H1 (cell line): ENCODE measurements at regions not wholly inside any gene's neighbourhood (a gene's known extent, or its start where the extent isn't known, plus 50 kb on each side); places are given as distances from the start of the nearest gene placed in this dataset.

Experiments
- CTCF ChIA-PET: fragments of 300-600 bp; sonication (Branson Sonifier 250); formaldehyde crosslinking; loops from one replicate; lab custom pipeline; 2021; ENCODE audit not compliant: partially characterized antibody; lab: Charles Lee
- POLR2A ChIA-PET: fragments of 300-600 bp; sonication (Branson Sonifier 250); formaldehyde crosslinking; loops from one replicate; lab custom pipeline; 2021; ENCODE audit warnings: inconsistent platforms; ENCODE audit not compliant: partially characterized antibody; lab: Charles Lee
- DNase-seq, 2 experiments: peaks; one replicate each; pipeline versions ENCODE4 v3.0.0 to v3.0.0-alpha.2; 2010 to 2022; ENCODE audit warnings: low spot score in 2 of 2, low read depth in 1 of 2, mixed read lengths in 1 of 2
- FAIRE-seq: peaks from 2 replicates; lab custom pipeline; 2011; peaks lifted over from hg19 to GRCh38; lab: Jason Lieb, UNC
- H2AFZ ChIP-seq: 2 replicates; pipeline ENCODE4 v1.8.1; 2012; ENCODE audit warnings: low read length, inconsistent platforms
- H2AK5ac ChIP-seq: 2 replicates; pipeline ENCODE4 v1.6.1; 2013; ENCODE audit warnings: low read depth, low read length
- H2BK120ac ChIP-seq: replicated peaks from 2 replicates; pipeline ENCODE3; 2013; ENCODE audit warnings: low read depth, low read length, inconsistent platforms
- H2BK12ac ChIP-seq: 2 replicates; pipeline ENCODE4 v1.6.1; 2013; ENCODE audit warnings: low read depth, low read length
- H2BK15ac ChIP-seq: 2 replicates; pipeline ENCODE4 v1.6.1; 2013; ENCODE audit warnings: low read length
- H2BK20ac ChIP-seq: 2 replicates; pipeline ENCODE4 v1.6.1; 2013; ENCODE audit warnings: low read length
- H2BK5ac ChIP-seq: 2 replicates; pipeline ENCODE4 v1.6.1; 2013; ENCODE audit warnings: low read depth, low read length
- H3K14ac ChIP-seq: 2 replicates; pipeline ENCODE4 v1.6.1; 2013; ENCODE audit warnings: inconsistent platforms; ENCODE audit not compliant: insufficient read length
- H3K18ac ChIP-seq: 2 replicates; pipeline ENCODE4 v1.6.1; 2013; ENCODE audit warnings: low read length; ENCODE audit errors: extremely low read depth
- H3K23ac ChIP-seq: 2 replicates; pipeline ENCODE4 v1.6.1; 2013; ENCODE audit warnings: inconsistent platforms; ENCODE audit not compliant: insufficient read length
- H3K23me2 ChIP-seq: 2 replicates; pipeline ENCODE4 v1.6.1; 2013; ENCODE audit warnings: low read depth, low read length
- H3K27ac ChIP-seq: 2 replicates; pipeline ENCODE4 v1.6.1; 2011; ENCODE audit warnings: low read depth, low read length, inconsistent platforms
- H3K27me3 ChIP-seq, 4 experiments: replicated peaks in 1 of 4; 1 replicate in 1 of 4; 2 replicates in 3 of 4; pipeline versions ENCODE4 v1.6.1 to v1.8.1; 2011 to 2013; ENCODE audit warnings: low read length in 3 of 4, mild to moderate bottlenecking in 3 of 4, inconsistent platforms in 2 of 4, mixed read lengths in 2 of 4, moderate library complexity in 1 of 4; ENCODE audit not compliant: control insufficient read depth in 3 of 4, insufficient read depth in 3 of 4; ENCODE audit errors: extremely low read depth in 1 of 4
- H3K36me3 ChIP-seq, 4 experiments: 2 replicates each; pipeline versions ENCODE4 v1.6.1 to v1.8.1; 2011 to 2013; ENCODE audit warnings: mild to moderate bottlenecking in 4 of 4, low read length in 3 of 4, moderate library complexity in 2 of 4, control low read depth in 1 of 4, inconsistent platforms in 1 of 4; ENCODE audit not compliant: insufficient read depth in 4 of 4, control insufficient read depth in 2 of 4
- H3K4ac ChIP-seq: replicated peaks from 2 replicates; pipeline ENCODE3; 2013; ENCODE audit warnings: low read length, low read depth, mixed read lengths, inconsistent platforms; ENCODE audit not compliant: insufficient read length
- H3K4me1 ChIP-seq, 4 experiments: replicated peaks in 1 of 4; 1 replicate in 1 of 4; 2 replicates in 3 of 4; pipeline versions ENCODE4 v1.6.1 to v1.8.1; 2011 to 2013; ENCODE audit warnings: low read length in 3 of 4, inconsistent platforms in 2 of 4, mixed read lengths in 1 of 4; ENCODE audit not compliant: insufficient read depth in 4 of 4, control insufficient read depth in 3 of 4
- H3K4me2 ChIP-seq, 2 experiments: 2 replicates each; pipeline versions ENCODE4 v1.6.1 to v1.8.1; 2011 to 2013; ENCODE audit warnings: low read depth in 2 of 2, low read length in 2 of 2, control low read depth in 1 of 2, inconsistent platforms in 1 of 2, mild to moderate bottlenecking in 1 of 2; ENCODE audit not compliant: insufficient read depth in 1 of 2
- H3K4me3 ChIP-seq, 4 experiments: fragments of 200-600, 300-600 bp in 1 of 4; sonication (generic), shearing (Covaris generic), sonication (Bioruptor Twin) in 1 of 4; 2 replicates each; pipeline versions ENCODE4 v1.5.1 to v1.8.1; 2011 to 2016; ENCODE audit warnings: low read length in 4 of 4, low read depth in 3 of 4, control low read depth in 2 of 4, inconsistent platforms in 2 of 4, mild to moderate bottlenecking in 2 of 4, mixed read lengths in 1 of 4, moderate library complexity in 1 of 4; ENCODE audit not compliant: insufficient read depth in 2 of 4; ENCODE audit errors: extremely low read depth in 1 of 4
- H3K56ac ChIP-seq: replicated peaks from 2 replicates; pipeline ENCODE3; 2013; ENCODE audit warnings: low read depth, mild to moderate bottlenecking, mixed read lengths, low read length, inconsistent platforms; ENCODE audit not compliant: insufficient read length
- H3K79me1 ChIP-seq: 2 replicates; pipeline ENCODE4 v1.6.1; 2013; ENCODE audit warnings: low read depth, low read length, control low read depth
- H3K79me2 ChIP-seq, 2 experiments: 2 replicates each; pipeline versions ENCODE4 v1.6.1 to v1.8.1; 2012 to 2013; ENCODE audit warnings: low read length in 2 of 2, mild to moderate bottlenecking in 2 of 2, inconsistent platforms in 1 of 2; ENCODE audit not compliant: insufficient read depth in 2 of 2, control insufficient read depth in 1 of 2
- H3K9ac ChIP-seq, 4 experiments: replicated peaks in 1 of 4; 1 replicate in 1 of 4; 2 replicates in 3 of 4; pipeline versions ENCODE4 v1.6.1 to v1.8.1; 2011 to 2013; ENCODE audit warnings: low read depth in 3 of 4, low read length in 3 of 4, control low read depth in 2 of 4, mild to moderate bottlenecking in 2 of 4, moderate library complexity in 2 of 4, inconsistent platforms in 1 of 4; ENCODE audit errors: extremely low read depth in 1 of 4
- H3K9me3 ChIP-seq, 2 experiments: 2 replicates each; pipeline versions ENCODE4 v1.6.1 to v1.8.1; 2012 to 2013; ENCODE audit warnings: mild to moderate bottlenecking in 2 of 2, moderate library complexity in 2 of 2, control low read depth in 1 of 2, inconsistent platforms in 1 of 2, low read depth in 1 of 2, low read length in 1 of 2, mixed read lengths in 1 of 2; ENCODE audit not compliant: insufficient read depth in 2 of 2
- H4K20me1 ChIP-seq, 2 experiments: replicated peaks in 1 of 2; 2 replicates each; pipeline versions ENCODE3 to v1.8.1; 2011 to 2013; ENCODE audit warnings: inconsistent platforms in 2 of 2, low read length in 2 of 2, mild to moderate bottlenecking in 1 of 2; ENCODE audit not compliant: insufficient read depth in 2 of 2, control insufficient read depth in 1 of 2
- H4K5ac ChIP-seq: 2 replicates; pipeline ENCODE4 v1.6.1; 2013; ENCODE audit warnings: low read length, low read depth, mixed read lengths, inconsistent platforms; ENCODE audit not compliant: insufficient read length
- H4K8ac ChIP-seq: 2 replicates; pipeline ENCODE4 v1.8.0; 2013; ENCODE audit warnings: mild to moderate bottlenecking, moderate library complexity, low read length, inconsistent platforms; ENCODE audit not compliant: insufficient read depth; ENCODE audit errors: extremely low read depth
- H4K91ac ChIP-seq: replicated peaks from 2 replicates; pipeline ENCODE3; 2013; ENCODE audit warnings: low read length, mixed read lengths, inconsistent platforms; ENCODE audit not compliant: insufficient read length
- HDAC6 ChIP-seq: IDR thresholded peaks from one replicate; pipeline ENCODE4 v1.7.1; 2012; ENCODE audit warnings: low read depth, mild to moderate bottlenecking, inconsistent platforms, low read length, moderate library complexity
- KDM4A ChIP-seq: IDR thresholded peaks from one replicate; pipeline ENCODE4 v1.7.1; 2012; ENCODE audit warnings: low read depth, mild to moderate bottlenecking, moderate library complexity, low read length, inconsistent platforms; ENCODE audit not compliant: severe bottlenecking
- SUZ12 ChIP-seq: fragments of 200-600 bp; sonication (generic); IDR thresholded peaks from 2 replicates; pipeline ENCODE4 v1.6.1; 2012; ENCODE audit warnings: mild to moderate bottlenecking, inconsistent platforms, low read length, moderate library complexity, mixed read lengths
- USF2 ChIP-seq: IDR thresholded peaks from 2 replicates; pipeline ENCODE4 v1.6.1; 2011; ENCODE audit warnings: low read length, improper control_type of control experiment
- YY1 ChIP-seq: IDR thresholded peaks from 2 replicates; pipeline ENCODE4 v1.6.1; 2011; ENCODE audit warnings: low read depth, mild to moderate bottlenecking, low read length
- WGBS, 2 experiments: shearing (Covaris generic) in 1 of 2; methylation state at CpG; one replicate each; pipeline versions ENCODE4 v1.1.6 to v1.1.7; 2013 to 2015; ENCODE audit warnings: low lambda C conversion rate in 2 of 2, mixed read lengths in 2 of 2, inconsistent platforms in 1 of 2, low coverage in 1 of 2, missing lambda C conversion rate in 1 of 2; ENCODE audit not compliant: insufficient replicate concordance in 2 of 2, insufficient coverage in 1 of 2, insufficient read length in 1 of 2; ENCODE audit errors: extremely low coverage in 1 of 2, missing lambda C conversion rate in 1 of 2; 5-methylcytosine and 5-hydroxymethylcytosine counted together

DNA sequence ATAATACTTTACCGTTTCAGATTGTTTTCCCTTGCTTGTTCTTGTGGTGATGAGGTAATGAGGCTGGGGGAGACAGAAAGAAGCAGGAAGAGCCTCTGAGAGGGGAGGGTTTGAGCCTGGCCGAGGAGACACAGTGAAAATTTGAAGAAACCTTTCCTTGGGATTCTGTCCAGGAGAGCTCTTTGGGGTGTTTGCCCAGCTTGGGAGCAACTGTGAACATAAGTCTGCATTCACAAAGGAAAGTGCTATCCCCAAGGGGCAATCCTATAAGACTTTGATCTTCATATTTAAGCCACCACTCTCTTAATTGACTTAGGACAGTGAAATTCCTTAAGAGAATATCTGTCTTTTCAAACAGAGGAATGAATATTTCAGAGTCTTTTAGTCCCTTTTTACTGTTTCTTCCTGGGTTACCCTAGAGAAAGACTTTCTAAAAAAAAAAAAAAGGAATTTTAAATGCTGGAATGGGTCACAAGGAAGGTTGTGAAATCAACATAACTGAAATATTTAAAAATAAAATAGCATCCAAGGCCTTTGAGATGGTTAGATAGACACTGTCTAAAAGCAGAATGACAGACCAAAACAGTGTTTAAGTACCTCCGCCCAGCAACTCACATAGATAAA is 52.5 kb upstream of the STAM2 start:
- no peak overlapping the region for H3K18ac ChIP-seq
- no peak overlapping the region for H3K56ac ChIP-seq
- H3K9me3 ChIP-seq: no peaks in the 10 kb centered on the region
- no peak overlapping the region for H3K4me2 ChIP-seq
- no peak for FAIRE-seq
- H3K36me3 ChIP-seq: no peaks in the 10 kb centered on the region
- H3K23ac ChIP-seq: no peak overlapping the region
- no peak for TF ChIP-seq HDAC6
- TF ChIP-seq SUZ12: no peak
- no peak for TF ChIP-seq KDM4A
- TF ChIP-seq YY1: no peak
- no peak for TF ChIP-seq USF2
- no peak overlapping the region for H3K4me3 ChIP-seq
- H3K79me2 ChIP-seq: no peaks in the 10 kb centered on the region
- ChIA-PET CTCF (interaction anchor here (0.6 to 1.2 kb wide), 2 partner anchors 8 to 179 kb away, joined by 3 read pairs; no protein-coding TSS in a partner anchor), POLR2A (no interaction called here)
- H2AK5ac ChIP-seq: no peak overlapping the region
- H3K4me1 ChIP-seq: no peaks in the 10 kb centered on the region; a peak in 1 of 7 replicates
- H3K4ac ChIP-seq: no peak overlapping the region
- H4K91ac ChIP-seq: no peak overlapping the region
- no peak overlapping the region for H2BK5ac ChIP-seq
- no peaks in the 10 kb centered on the region for H3K23me2 ChIP-seq
- H3K27ac ChIP-seq: no peak overlapping the region
- no peak overlapping the region for H2BK12ac ChIP-seq
- H3K27me3 ChIP-seq: no peaks in the 10 kb centered on the region
- WGBS, 2 experiments: 83% methylated on average over 3 of the region's 3 CpGs; no CpG with 5 or more reads in 1 of the 2 experiments
- H2BK120ac ChIP-seq: no peak overlapping the region
- no peak overlapping the region for H4K5ac ChIP-seq
- H3K14ac ChIP-seq: no peak overlapping the region
- H2BK15ac ChIP-seq: no peak overlapping the region
- H4K20me1 ChIP-seq: no peaks in the 10 kb centered on the region
- H2BK20ac ChIP-seq: no peak overlapping the region
- H3K9ac ChIP-seq: no peak overlapping the region
- H2AFZ ChIP-seq: no peak overlapping the region; the same call in 1 of the 2 replicates
- no peak overlapping the region for H4K8ac ChIP-seq
- DNase-seq: no peak
- H3K79me1 ChIP-seq: no peaks in the 10 kb centered on the region
